NCI-H2081 (cell line): ENCODE measurements at regions not wholly inside any gene's neighbourhood (a gene's known extent, or its start where the extent isn't known, plus 50 kb on each side); places are given as distances from the start of the nearest gene placed in this dataset.
"Not testable (repeated sequence)": the region's sequence is repeated elsewhere in the genome, so short reads cannot be mapped to it uniquely, and the experiment has no call there.

Experiments
- DNase-seq, 2 experiments: peaks; one replicate each; lab custom pipeline; 2025; lab: John Stamatoyannopoulos, UW

GRCh38 chr10:9038146-9038714 lies 983.7 kb downstream of the GATA3 start:
- no peak for DNase-seq

- no peak for DNase-seq
These were observed 989.0 kb downstream of the GATA3 start for GRCh38 chr10:9043466-9043865.

GRCh38 chr10:9045311-9045710 lies 990.8 kb downstream of the GATA3 start:
- DNase-seq, result no peak

- DNase-seq, result no peak
These were observed 997.0 kb downstream of the GATA3 start for GRCh38 chr10:9051328-9051974.

GRCh38 chr10:9052767-9053166 lies 998.3 kb downstream of the GATA3 start:
- DNase-seq, result no peak

GRCh38 chr10:9056521-9056920 lies 1002.0 kb downstream of the GATA3 start:
- DNase-seq, result no peak

GRCh38 chr10:9057293-9057692 lies 1002.8 kb downstream of the GATA3 start:
- DNase-seq, result not testable (repeated sequence)

GRCh38 chr10:9060314-9060713 lies 1005.8 kb downstream of the GATA3 start:
- no peak for DNase-seq

- no peak for DNase-seq
These were observed 1007.4 kb downstream of the GATA3 start for GRCh38 chr10:9061871-9062270.

- no peak for DNase-seq
These were observed 1011.7 kb downstream of the GATA3 start for GRCh38 chr10:9066152-9066551.

- DNase-seq, result no peak
These were observed 1013.5 kb downstream of the GATA3 start for GRCh38 chr10:9068003-9068402.

- no peak for DNase-seq
These were observed 1014.6 kb downstream of the GATA3 start for GRCh38 chr10:9069136-9069535.

GRCh38 chr10:9075420-9075819 lies 1020.9 kb downstream of the GATA3 start:
- no peak for DNase-seq

GRCh38 chr10:9076066-9076465 lies 1021.6 kb downstream of the GATA3 start:
- DNase-seq, result no peak

GRCh38 chr10:9081253-9081652 lies 1026.8 kb downstream of the GATA3 start:
- no peak for DNase-seq

- no peak for DNase-seq
These were observed 1027.5 kb downstream of the GATA3 start for GRCh38 chr10:9081961-9082360.

GRCh38 chr10:9091530-9092093 lies 1037.1 kb downstream of the GATA3 start:
- DNase-seq, result no peak

- DNase-seq, result no peak
These were observed 1041.8 kb downstream of the GATA3 start for GRCh38 chr10:9096288-9096687.

- peak; percentile 10 to 64 for DNase-seq
These were observed 1042.9 kb downstream of the GATA3 start for GRCh38 chr10:9097206-9097990.

- DNase-seq, result no peak
These were observed 1043.5 kb downstream of the GATA3 start for GRCh38 chr10:9097991-9098306.

- DNase-seq, result no peak
These were observed 1047.5 kb downstream of the GATA3 start for GRCh38 chr10:9102026-9102425.

- no peak for DNase-seq
These were observed 1048.8 kb downstream of the GATA3 start for GRCh38 chr10:9103301-9103700.

- no peak for DNase-seq
These were observed 1057.5 kb downstream of the GATA3 start for GRCh38 chr10:9111976-9112375.
